ENCODE measurements at regions not wholly inside any gene's neighbourhood (a gene's known extent, or its start where the extent isn't known, plus 50 kb on each side); places are given as distances from the start of the nearest gene placed in this dataset.

GRCh38 chr17:33377837-33378595, 84.9 kb upstream of the ASIC2 start:
- TF ChIP-seq, protein P1, sequence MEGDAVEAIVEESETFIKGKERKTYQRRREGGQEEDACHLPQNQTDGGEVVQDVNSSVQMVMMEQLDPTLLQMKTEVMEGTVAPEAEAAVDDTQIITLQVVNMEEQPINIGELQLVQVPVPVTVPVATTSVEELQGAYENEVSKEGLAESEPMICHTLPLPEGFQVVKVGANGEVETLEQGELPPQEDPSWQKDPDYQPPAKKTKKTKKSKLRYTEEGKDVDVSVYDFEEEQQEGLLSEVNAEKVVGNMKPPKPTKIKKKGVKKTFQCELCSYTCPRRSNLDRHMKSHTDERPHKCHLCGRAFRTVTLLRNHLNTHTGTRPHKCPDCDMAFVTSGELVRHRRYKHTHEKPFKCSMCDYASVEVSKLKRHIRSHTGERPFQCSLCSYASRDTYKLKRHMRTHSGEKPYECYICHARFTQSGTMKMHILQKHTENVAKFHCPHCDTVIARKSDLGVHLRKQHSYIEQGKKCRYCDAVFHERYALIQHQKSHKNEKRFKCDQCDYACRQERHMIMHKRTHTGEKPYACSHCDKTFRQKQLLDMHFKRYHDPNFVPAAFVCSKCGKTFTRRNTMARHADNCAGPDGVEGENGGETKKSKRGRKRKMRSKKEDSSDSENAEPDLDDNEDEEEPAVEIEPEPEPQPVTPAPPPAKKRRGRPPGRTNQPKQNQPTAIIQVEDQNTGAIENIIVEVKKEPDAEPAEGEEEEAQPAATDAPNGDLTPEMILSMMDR (IDR thresholded peaks at IDR 0.05) = no peak
- no peak for TF ChIP-seq POLR2A (IDR thresholded peaks at IDR 0.05)

All from esophagus squamous epithelium (tissue), 4 donors.